Renal cortical epithelial cell (primary cell): ENCODE measurements at regions not wholly inside any gene's neighbourhood (a gene's known extent, or its start where the extent isn't known, plus 50 kb on each side); places are given as distances from the start of the nearest gene placed in this dataset.
"Not testable (repeated sequence)": the region's sequence is repeated elsewhere in the genome, so short reads cannot be mapped to it uniquely, and the experiment has no call there.

ENCODE experiments used
- DNase-seq: peaks from one replicate; pipeline ENCODE4 v3.0.0-alpha.2; 2011; ENCODE audit warnings: low read depth

- DNase-seq, result no peak
Observed at GRCh38 chr5:127216143-127216542, 74.5 kb upstream of the MEGF10 start.

- no peak for DNase-seq
Observed at GRCh38 chr5:127216898-127217675, 73.5 kb upstream of the MEGF10 start.

GRCh38 chr5:127221936-127222335, 68.7 kb upstream of the MEGF10 start:
- not testable (repeated sequence) for DNase-seq

GRCh38 chr5:127222571-127223156, 67.9 kb upstream of the MEGF10 start:
- DNase-seq, result not testable (repeated sequence)

- no peak for DNase-seq
Observed at GRCh38 chr5:127223256-127223974, 67.2 kb upstream of the MEGF10 start.

GRCh38 chr5:127227881-127228280, 62.7 kb upstream of the MEGF10 start:
- no peak for DNase-seq

- DNase-seq, result no peak
Observed at GRCh38 chr5:127228540-127229184, 61.9 kb upstream of the MEGF10 start.

- DNase-seq, result no peak
Observed at GRCh38 chr5:127229185-127229889, 61.3 kb upstream of the MEGF10 start.

GRCh38 chr5:127231118-127231517, 59.5 kb upstream of the MEGF10 start:
- DNase-seq, result no peak

- DNase-seq, result no peak
Observed at GRCh38 chr5:127233590-127233989, 57.0 kb upstream of the MEGF10 start.

GRCh38 chr5:127235136-127235535, 55.5 kb upstream of the MEGF10 start:
- DNase-seq, result no peak

GRCh38 chr5:127236254-127236653, 54.3 kb upstream of the MEGF10 start:
- no peak for DNase-seq
